Neural crest cell (in vitro differentiated cells): ENCODE measurements at regions not wholly inside any gene's neighbourhood (a gene's known extent, or its start where the extent isn't known, plus 50 kb on each side); places are given as distances from the start of the nearest gene placed in this dataset.

Source experiments
- DNase-seq: peaks from one replicate; pipeline ENCODE4 v3.0.0; 2021; ENCODE audit warnings: low read depth, mixed read lengths, low spot score
- H3K27ac Mint-ChIP-seq: one replicate; pipeline ENCODE4 v1.8.0; 2021; ENCODE audit warnings: mild to moderate bottlenecking, mixed read lengths; ENCODE audit not compliant: unreplicated experiment
- H3K27me3 Mint-ChIP-seq: 2 replicates; pipeline ENCODE4 v1.8.0; 2021; ENCODE audit warnings: low read depth, mild to moderate bottlenecking, mixed read lengths
- H3K36me3 Mint-ChIP-seq: 2 replicates; pipeline ENCODE4 v1.8.0; 2021; ENCODE audit warnings: low read depth, mild to moderate bottlenecking, mixed read lengths
- H3K4me1 Mint-ChIP-seq: 2 replicates; pipeline ENCODE4 v1.8.0; 2021; ENCODE audit warnings: mixed read lengths
- H3K4me3 Mint-ChIP-seq: one replicate; pipeline ENCODE4 v1.8.0; 2021; ENCODE audit warnings: mild to moderate bottlenecking, mixed read lengths
- H3K9me3 Mint-ChIP-seq: 2 replicates; pipeline ENCODE4 v1.8.0; 2021; ENCODE audit warnings: mixed read lengths
- TF ChIP-seq, protein P1 (sequence below): fragments of 200-600 bp; sonication (generic); conservative IDR thresholded peaks from 2 replicates; pipeline ENCODE4 v1.5.0; 2021; ENCODE audit warnings: antibody characterized with exemption, mild to moderate bottlenecking

DNA sequence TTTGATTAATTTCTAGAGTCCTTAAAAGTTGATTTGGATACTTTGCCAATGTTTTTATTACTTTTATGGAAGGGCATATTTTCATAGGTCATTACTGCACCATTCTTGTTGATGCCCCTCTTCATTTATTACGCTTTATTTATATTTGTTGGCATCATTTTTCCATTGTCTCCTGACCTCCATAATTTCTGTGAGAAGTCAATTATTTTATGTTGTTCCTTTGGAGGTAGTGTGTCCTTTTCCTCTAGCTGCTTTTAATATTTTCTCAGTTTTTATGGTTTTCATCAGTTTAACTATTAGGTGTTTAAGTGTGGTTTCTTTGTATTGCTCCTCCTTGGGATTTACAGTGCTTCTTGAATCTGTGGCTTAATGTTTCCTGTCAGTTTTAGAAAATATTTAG is 134.9 kb downstream of the SAMD9 start:
- H3K4me3 Mint-ChIP-seq, result no peak overlapping the region
- no peak overlapping the region for H3K27ac Mint-ChIP-seq
- peaks cover 3% of the 10 kb centered on the region for H3K36me3 Mint-ChIP-seq
- H3K4me1 Mint-ChIP-seq, result no peaks in the 10 kb centered on the region
- TF ChIP-seq, protein P1, sequence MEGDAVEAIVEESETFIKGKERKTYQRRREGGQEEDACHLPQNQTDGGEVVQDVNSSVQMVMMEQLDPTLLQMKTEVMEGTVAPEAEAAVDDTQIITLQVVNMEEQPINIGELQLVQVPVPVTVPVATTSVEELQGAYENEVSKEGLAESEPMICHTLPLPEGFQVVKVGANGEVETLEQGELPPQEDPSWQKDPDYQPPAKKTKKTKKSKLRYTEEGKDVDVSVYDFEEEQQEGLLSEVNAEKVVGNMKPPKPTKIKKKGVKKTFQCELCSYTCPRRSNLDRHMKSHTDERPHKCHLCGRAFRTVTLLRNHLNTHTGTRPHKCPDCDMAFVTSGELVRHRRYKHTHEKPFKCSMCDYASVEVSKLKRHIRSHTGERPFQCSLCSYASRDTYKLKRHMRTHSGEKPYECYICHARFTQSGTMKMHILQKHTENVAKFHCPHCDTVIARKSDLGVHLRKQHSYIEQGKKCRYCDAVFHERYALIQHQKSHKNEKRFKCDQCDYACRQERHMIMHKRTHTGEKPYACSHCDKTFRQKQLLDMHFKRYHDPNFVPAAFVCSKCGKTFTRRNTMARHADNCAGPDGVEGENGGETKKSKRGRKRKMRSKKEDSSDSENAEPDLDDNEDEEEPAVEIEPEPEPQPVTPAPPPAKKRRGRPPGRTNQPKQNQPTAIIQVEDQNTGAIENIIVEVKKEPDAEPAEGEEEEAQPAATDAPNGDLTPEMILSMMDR, result no peak
- peaks cover 15% of the 10 kb centered on the region for H3K9me3 Mint-ChIP-seq
- DNase-seq, result no peak
- no peaks in the 10 kb centered on the region for H3K27me3 Mint-ChIP-seq

DNA sequence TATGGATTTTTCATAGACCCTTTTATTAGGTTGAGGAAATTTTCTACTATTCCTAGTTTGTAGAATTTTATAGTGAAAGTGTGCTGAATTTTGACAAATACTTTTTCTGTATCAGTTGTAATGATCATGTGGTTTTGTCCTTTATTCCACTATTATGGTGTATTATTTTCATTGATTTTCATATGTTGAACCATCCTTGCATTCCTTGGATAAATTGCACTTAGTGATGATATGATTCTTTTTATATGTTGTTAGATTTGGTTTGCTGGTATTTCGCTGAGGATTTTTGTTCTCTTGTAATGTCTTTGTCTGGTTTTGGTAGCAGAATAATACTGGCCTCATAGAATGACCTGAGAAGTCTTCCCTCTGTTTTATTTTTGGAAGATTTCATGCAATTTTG is 140.6 kb upstream of the CDK6 start:
- Mint-ChIP-seq H3K4me3 (no peak overlapping the region), H3K4me1 (no peaks in the 10 kb centered on the region), H3K27me3 (peaks cover 2% of the 10 kb centered on the region), H3K27ac (no peak overlapping the region), H3K36me3 (peaks cover 3% of the 10 kb centered on the region), H3K9me3 (peaks cover 15% of the 10 kb centered on the region)
- DNase-seq, result no peak
- TF ChIP-seq, protein P1, result no peak

- no peak for DNase-seq
- TF ChIP-seq, protein P1, result no peak
- peaks cover 3% of the 10 kb centered on the region for H3K36me3 Mint-ChIP-seq
- no peak overlapping the region for H3K4me3 Mint-ChIP-seq
- H3K9me3 Mint-ChIP-seq, result peaks cover 12% of the 10 kb centered on the region
- no peaks in the 10 kb centered on the region for H3K4me1 Mint-ChIP-seq
- peaks cover 2% of the 10 kb centered on the region for H3K27me3 Mint-ChIP-seq
- H3K27ac Mint-ChIP-seq, result no peak overlapping the region
Measured at GRCh38 chr7:92973974-92974373, 137.6 kb upstream of the CDK6 start.

GRCh38 chr7:92973293-92973731 is 136.9 kb upstream of the CDK6 start:
- Mint-ChIP-seq H3K9me3 (peaks cover 7% of the 10 kb centered on the region), H3K27ac (no peak overlapping the region), H3K36me3 (no peaks in the 10 kb centered on the region), H3K4me3 (no peak overlapping the region), H3K27me3 (peaks cover 2% of the 10 kb centered on the region), H3K4me1 (no peaks in the 10 kb centered on the region)
- DNase-seq, result no peak
- TF ChIP-seq, protein P1, result no peak

- DNase-seq, result no peak
- Mint-ChIP-seq H3K4me3 (no peak overlapping the region), H3K27ac (no peak overlapping the region), H3K27me3 (peaks cover 2% of the 10 kb centered on the region), H3K4me1 (no peaks in the 10 kb centered on the region), H3K36me3 (no peaks in the 10 kb centered on the region), H3K9me3 (peaks cover 7% of the 10 kb centered on the region)
- TF ChIP-seq, protein P1, result no peak
Measured at GRCh38 chr7:92972441-92972840, 136.1 kb upstream of the CDK6 start.

GRCh38 chr7:92969061-92969460 is 132.7 kb upstream of the CDK6 start:
- H3K4me3 Mint-ChIP-seq, result no peak overlapping the region
- peaks cover 2% of the 10 kb centered on the region for H3K9me3 Mint-ChIP-seq
- TF ChIP-seq, protein P1, result no peak
- H3K27ac Mint-ChIP-seq, result no peak overlapping the region
- no peak for DNase-seq
- H3K36me3 Mint-ChIP-seq, result no peaks in the 10 kb centered on the region
- H3K4me1 Mint-ChIP-seq, result no peaks in the 10 kb centered on the region
- H3K27me3 Mint-ChIP-seq, result no peaks in the 10 kb centered on the region
